ENCODE measurements at regions not wholly inside any gene's neighbourhood (a gene's known extent, or its start where the extent isn't known, plus 50 kb on each side); places are given as distances from the start of the nearest gene placed in this dataset.

GRCh38 chr5:3139499-3139931 is 388.0 kb upstream of the IRX2 start:
- no peak for TF ChIP-seq EZH2 (IDR thresholded peaks at IDR 0.05; ENCODE audit: low read depth)
- no peak for TF ChIP-seq CTCF (conservative IDR thresholded peaks at IDR 0.05)
